Jurkat, Clone E6-1 (cell line): ENCODE measurements at regions not wholly inside any gene's neighbourhood (a gene's known extent, or its start where the extent isn't known, plus 50 kb on each side); places are given as distances from the start of the nearest gene placed in this dataset.

Source experiments
- DNase-seq: peaks from one replicate; pipeline ENCODE4 v3.0.0-alpha.2; 2011; ENCODE audit warnings: low read depth, low spot score
- H3K4me3 ChIP-seq: 2 replicates; pipeline ENCODE4 v1.5.1; 2011; ENCODE audit warnings: mild to moderate bottlenecking, low read length, control low read depth, moderate library complexity

- no peak overlapping the region for H3K4me3 ChIP-seq
- DNase-seq: no peak
Observed at GRCh38 chr6:120576061-120576460, 758.2 kb downstream of the TBC1D32 start.

GRCh38 chr6:120569714-120570113 lies 764.6 kb downstream of the TBC1D32 start:
- H3K4me3 ChIP-seq: no peak overlapping the region
- no peak for DNase-seq

DNA sequence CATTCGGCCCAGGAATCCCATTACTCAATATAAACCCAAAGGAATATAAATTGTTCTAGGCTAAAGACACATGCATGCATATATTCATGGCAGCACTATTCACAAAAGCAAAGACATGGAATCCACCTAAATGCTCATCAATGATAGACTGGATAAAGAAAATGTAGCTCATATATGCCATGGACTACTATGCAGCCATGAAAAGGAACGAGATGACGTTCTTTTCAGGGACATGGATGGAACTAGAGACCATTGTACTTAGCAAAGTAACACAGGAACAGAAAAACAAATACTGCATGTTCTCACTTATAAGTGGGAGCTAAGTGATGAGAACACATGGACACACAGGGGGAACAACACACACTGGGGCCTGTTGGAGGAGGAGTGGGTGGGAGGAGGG lies 769.5 kb downstream of the TBC1D32 start:
- H3K4me3 ChIP-seq: no peak overlapping the region
- no peak for DNase-seq

DNA sequence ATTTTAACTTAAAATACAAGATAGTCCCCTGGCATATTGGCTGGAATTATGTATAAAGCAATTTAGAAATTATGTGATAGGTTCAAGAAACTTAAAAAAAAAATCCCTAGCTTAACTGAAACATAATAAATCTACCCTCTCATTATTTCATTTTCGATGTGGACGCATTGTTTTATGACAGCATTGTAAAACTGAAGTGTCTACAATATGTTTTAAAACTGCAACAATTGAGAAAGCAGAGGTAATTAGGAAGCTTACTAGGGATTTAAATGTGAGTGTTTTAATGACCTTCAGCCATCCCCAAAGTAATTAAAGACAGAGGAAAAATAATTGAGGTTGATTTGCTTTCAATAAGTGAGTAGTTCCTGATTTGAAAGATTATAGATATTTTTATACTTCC lies 776.0 kb downstream of the TBC1D32 start:
- no peak for DNase-seq
- no peak overlapping the region for H3K4me3 ChIP-seq

GRCh38 chr6:120557554-120557953 lies 776.7 kb downstream of the TBC1D32 start:
- H3K4me3 ChIP-seq: no peak overlapping the region
- DNase-seq: no peak

DNA sequence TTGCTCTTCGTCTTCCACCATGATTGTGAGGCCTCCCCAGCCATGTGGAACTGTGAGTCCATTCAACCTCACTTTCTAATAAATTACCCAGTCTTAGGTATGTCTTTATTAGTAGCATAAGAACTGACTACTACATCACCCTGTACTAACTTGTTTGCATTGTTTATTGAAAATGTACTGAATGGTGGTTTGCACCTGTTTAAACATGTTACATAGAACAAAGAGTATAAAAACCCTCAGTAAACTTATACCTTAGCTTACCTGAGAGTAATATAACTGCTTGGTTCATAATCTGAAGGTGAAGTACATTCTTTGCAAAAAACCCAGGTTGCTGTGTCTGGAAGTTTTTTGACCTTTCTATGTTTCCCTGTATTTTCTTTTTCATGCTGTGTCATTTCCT lies 777.8 kb downstream of the TBC1D32 start:
- H3K4me3 ChIP-seq: no peak overlapping the region
- DNase-seq: no peak

DNA sequence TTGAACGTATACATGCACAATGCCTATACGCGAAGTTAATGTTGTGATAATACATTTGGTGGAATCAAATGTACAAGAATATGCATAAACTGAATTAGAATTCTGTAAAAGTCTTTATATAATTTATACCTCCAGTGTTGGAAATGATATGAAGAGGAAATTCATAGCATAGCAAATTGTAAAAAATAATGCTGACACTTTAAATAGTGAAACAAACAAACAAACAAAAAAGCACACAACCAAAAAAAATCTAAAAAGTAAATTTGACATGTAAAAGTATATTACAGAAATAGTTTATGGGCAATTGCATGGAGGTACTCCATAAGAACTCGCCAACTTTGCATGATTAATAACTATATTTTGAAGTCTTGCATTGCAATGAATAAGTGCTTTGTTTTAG lies 780.9 kb downstream of the TBC1D32 start:
- no peak for DNase-seq
- H3K4me3 ChIP-seq: no peak overlapping the region

- no peak overlapping the region for H3K4me3 ChIP-seq
- DNase-seq: no peak
Observed at GRCh38 chr6:120545353-120545752, 788.9 kb downstream of the TBC1D32 start.

DNA sequence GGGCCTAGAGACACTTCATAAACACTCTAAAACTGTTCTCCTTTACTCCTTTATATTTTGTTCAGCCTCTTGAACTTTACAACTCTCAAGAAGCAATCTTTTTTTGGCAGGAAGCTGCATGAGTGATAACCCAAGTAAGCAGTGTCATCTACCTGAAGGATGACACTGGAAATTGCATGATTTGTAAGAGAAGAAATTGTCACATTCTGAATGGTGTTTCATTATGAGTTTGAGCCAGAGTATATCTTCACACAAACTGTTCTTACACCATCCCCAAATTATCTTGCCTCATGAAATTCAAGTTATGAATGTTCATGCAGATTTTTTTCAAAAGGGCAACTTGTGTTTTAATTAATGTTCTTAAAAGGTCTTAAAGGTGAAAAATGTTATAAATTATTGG lies 799.3 kb downstream of the TBC1D32 start:
- DNase-seq: no peak
- H3K4me3 ChIP-seq: no peak overlapping the region

DNA sequence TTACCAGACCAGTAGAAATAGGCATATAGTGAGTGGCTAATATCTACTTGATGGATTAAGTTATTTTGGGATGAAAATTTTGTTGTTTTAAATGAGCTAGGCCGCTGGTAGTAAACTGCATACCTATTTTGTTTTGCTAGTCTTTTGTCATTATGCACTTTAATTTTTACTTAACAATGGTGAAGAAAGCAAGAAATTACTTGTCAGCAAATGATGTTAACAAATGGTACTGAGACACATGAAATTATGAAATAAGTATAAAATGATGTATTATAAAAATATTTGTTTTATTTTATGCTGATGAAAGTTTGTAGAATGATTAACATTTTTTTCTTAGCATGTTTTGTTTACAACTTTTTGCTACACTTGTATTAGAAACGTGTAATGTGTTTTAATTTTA lies 807.7 kb downstream of the TBC1D32 start:
- no peak for DNase-seq
- H3K4me3 ChIP-seq: no peak overlapping the region

DNA sequence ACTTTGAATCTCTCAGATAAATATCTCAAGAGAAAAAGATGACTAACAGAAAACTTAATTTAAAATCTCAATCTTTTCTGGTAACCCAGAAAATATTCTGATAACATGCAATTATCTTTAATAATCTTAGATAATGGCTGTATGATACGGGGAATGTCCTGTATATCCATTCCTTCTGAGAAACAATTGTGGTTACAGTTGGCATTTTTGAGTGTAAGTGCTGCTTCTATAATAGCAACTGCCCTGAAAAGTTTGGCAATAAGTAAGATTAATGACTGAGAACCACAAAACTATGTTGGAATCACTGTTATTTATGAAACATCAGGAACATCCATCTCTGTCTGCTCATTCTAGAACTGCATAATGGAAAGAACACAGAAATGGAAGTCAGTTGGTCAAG lies 819.7 kb downstream of the TBC1D32 start:
- DNase-seq: no peak
- H3K4me3 ChIP-seq: no peak overlapping the region

DNA sequence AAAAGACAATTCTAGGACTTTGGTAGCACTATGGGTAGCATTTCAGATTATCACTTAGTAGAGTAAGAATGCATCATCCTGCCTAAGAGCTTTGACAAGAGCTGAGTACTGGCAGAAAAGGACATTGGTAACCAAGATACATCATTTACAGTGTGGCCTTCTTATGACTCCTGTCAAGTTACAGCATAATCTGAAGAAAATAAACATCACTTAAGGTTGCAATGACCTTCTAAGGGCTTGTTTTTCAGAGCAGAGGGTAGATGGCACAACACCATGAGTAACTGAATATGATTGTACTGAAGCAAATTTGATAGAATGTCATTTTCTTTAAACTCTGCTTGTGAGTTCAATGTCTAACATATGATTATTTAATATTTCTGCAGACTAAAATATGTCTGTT lies 822.6 kb downstream of the TBC1D32 start:
- no peak overlapping the region for H3K4me3 ChIP-seq
- no peak for DNase-seq

DNA sequence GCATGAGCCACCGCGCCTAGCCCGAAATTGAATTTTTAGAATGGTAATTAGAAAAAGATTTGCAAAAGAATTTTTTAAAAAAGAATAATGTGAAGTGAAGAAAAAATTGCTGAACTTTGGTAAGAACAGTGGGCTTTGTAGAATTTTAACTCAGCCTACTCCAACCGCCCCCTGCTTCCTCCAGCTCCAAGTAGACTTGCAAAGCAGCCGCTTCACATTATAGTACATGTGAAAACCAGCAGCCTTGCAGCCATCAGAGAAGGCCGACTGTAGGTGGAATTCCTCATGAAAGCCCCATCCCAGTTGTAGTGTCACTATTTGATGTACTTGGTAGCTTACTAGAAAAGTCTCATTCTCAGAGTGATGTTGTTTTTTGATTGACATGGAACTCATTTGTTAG lies 835.6 kb downstream of the TBC1D32 start:
- no peak for DNase-seq
- H3K4me3 ChIP-seq: no peak overlapping the region

- DNase-seq: no peak
- no peak overlapping the region for H3K4me3 ChIP-seq
Observed at GRCh38 chr6:120496661-120497060, 837.6 kb downstream of the TBC1D32 start.

DNA sequence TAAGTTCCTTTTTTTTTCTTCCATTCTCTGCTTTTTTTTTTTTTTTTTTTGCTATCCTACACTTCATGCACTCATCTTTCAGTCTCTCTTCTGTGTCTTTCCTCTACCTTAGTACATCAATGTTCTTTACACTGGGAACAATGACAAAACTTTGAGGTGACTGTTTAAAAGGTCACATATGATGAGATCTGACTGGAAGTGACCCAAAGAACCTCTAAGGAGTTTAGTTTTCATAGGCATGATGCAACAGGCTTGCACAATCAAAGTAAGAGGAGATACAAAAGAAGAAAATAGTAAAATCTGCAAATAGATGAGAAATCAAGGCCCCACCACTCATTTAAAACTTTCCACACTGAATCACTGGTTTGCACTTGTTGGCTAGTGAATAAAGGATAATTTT lies 840.8 kb downstream of the TBC1D32 start:
- no peak overlapping the region for H3K4me3 ChIP-seq
- no peak for DNase-seq

GRCh38 chr6:120489941-120490340 lies 844.3 kb downstream of the TBC1D32 start:
- no peak for DNase-seq
- no peak overlapping the region for H3K4me3 ChIP-seq

DNA sequence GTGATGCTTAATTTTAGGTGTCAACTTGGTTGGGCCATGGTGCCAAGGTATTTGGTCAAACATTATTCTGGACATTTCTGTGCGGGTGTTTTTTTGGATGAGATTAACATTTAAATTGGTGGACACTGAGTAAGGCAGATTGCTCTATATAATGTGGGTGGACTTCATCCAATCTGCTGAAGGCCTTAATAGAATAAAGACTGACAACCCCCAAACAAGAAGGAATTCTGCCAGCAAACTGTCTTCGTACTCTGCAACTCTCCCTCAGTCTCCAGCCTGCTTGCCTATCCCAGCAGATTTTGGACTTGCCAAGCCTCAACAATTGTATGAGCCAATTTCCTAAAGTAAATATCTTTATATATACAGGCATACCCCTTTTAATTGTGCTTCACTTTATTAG lies 850.1 kb downstream of the TBC1D32 start:
- H3K4me3 ChIP-seq: no peak overlapping the region
- DNase-seq: no peak

GRCh38 chr6:120478650-120479049 lies 855.6 kb downstream of the TBC1D32 start:
- no peak for DNase-seq
- no peak overlapping the region for H3K4me3 ChIP-seq

GRCh38 chr6:120473804-120474203 lies 860.5 kb downstream of the TBC1D32 start:
- DNase-seq: no peak
- no peak overlapping the region for H3K4me3 ChIP-seq

DNA sequence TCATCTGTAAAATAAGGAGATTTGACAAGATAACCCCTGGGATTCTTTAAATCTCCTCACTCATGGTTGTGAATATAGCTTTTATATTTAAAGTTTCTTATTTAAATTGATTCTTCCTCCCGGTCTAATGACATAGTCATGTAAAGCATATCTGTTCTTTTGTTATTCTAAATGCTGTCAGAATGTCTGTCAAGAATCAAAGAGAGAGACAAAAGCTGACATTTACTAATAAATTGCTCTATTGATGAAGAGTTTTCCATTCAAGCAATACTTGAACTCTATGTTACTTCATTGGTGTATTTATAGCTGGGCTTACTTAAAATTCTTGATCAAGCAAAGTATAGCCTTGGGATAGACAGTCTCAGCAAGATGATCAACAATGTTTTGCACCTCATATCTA lies 865.8 kb downstream of the TBC1D32 start:
- no peak overlapping the region for H3K4me3 ChIP-seq
- no peak for DNase-seq

DNA sequence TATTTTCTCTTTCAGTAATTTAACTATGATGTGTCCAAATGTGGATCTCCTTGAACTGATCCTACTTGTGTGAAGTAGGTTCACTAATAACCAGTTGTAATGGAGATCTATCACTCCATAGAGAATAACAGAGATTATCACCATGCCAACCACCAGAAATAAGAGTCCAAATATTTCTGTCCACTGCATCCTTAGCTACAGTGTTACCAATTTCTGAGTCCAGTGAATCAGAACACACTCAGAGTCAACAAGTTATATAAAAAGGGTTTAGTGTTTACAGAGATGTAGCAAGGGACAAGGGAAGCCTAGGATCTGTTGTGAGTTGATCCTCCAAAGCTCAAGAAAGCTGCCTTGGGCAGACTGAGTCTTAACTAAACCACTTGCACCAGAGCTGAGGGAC lies 882.8 kb downstream of the TBC1D32 start:
- DNase-seq: no peak
- no peak overlapping the region for H3K4me3 ChIP-seq

DNA sequence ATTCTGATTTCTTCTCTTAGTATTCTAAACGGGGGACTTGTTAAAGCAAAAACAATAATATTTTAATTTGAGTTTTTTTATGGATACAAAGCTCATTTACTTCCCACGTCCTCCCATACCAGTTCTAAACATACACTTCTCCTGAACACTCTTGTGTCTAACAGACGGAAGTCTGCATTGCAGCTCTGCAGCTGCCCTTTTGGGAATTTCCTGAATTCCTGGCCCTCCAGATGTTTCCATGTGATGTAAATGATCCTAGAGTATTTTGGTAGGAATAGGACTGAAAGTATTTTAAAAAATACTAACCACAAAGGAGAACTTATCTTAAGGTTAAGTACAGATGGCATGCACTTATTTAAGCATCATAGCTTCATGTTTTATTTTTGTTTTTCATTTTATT lies 886.7 kb downstream of the TBC1D32 start:
- DNase-seq: no peak
- H3K4me3 ChIP-seq: no peak overlapping the region
